ENCODE measurements at regions not wholly inside any gene's neighbourhood (a gene's known extent, or its start where the extent isn't known, plus 50 kb on each side); places are given as distances from the start of the nearest gene placed in this dataset.

DNA sequence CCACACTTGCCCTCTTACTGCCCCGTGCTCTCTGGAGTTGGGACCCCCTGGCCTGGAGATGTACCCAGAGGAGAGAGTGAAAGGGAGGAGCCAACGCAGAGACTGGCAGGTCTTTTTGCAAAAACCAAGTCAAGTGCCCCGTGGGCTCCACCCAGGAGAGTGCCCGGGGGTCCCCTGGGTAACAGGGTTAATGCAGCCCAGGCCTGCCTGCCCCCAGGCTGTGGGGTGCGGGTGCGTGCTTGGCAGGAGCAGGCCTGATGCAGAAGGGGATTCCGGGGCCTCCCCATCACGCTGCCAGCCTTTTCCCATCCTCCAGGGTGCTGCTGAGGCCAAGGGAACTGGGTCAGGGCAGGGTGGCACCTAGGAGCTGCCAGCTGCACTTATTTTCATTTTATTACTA is 184.4 kb downstream of the ERMARD start:
- DNase-seq (ENCODE audit: low read depth), result no peak
- no peak overlapping the region for H3K4me3 ChIP-seq (ENCODE audit: low read depth, low read length)
- TF ChIP-seq, protein P1, sequence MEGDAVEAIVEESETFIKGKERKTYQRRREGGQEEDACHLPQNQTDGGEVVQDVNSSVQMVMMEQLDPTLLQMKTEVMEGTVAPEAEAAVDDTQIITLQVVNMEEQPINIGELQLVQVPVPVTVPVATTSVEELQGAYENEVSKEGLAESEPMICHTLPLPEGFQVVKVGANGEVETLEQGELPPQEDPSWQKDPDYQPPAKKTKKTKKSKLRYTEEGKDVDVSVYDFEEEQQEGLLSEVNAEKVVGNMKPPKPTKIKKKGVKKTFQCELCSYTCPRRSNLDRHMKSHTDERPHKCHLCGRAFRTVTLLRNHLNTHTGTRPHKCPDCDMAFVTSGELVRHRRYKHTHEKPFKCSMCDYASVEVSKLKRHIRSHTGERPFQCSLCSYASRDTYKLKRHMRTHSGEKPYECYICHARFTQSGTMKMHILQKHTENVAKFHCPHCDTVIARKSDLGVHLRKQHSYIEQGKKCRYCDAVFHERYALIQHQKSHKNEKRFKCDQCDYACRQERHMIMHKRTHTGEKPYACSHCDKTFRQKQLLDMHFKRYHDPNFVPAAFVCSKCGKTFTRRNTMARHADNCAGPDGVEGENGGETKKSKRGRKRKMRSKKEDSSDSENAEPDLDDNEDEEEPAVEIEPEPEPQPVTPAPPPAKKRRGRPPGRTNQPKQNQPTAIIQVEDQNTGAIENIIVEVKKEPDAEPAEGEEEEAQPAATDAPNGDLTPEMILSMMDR (IDR thresholded peaks at IDR 0.05; ENCODE audit: insufficient read depth, low read length), result no peak

DNA sequence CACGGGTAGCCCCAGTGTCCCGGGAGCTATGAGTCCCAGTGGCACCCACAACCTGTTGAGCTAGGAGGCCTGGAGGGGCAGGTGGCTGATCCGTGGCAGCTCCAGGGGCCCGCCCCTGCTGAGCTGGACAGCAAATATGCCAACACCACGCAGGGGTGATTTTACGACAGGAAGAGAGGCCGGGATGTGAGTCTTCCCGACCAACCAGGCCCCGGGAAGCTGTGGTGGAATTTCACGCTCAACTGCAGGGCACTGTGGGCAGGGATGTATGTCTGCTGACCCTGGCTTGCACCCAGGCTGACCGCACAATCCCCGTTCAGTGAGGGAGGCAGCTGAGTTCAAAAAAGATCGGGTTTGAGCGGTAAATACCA is 183.9 kb downstream of the ERMARD start:
- TF ChIP-seq, protein P1 (IDR thresholded peaks at IDR 0.05; ENCODE audit: insufficient read depth, low read length), result no peak
- no peak for DNase-seq (ENCODE audit: low read depth)
- no peak overlapping the region for H3K4me3 ChIP-seq (ENCODE audit: low read depth, low read length)

DNA sequence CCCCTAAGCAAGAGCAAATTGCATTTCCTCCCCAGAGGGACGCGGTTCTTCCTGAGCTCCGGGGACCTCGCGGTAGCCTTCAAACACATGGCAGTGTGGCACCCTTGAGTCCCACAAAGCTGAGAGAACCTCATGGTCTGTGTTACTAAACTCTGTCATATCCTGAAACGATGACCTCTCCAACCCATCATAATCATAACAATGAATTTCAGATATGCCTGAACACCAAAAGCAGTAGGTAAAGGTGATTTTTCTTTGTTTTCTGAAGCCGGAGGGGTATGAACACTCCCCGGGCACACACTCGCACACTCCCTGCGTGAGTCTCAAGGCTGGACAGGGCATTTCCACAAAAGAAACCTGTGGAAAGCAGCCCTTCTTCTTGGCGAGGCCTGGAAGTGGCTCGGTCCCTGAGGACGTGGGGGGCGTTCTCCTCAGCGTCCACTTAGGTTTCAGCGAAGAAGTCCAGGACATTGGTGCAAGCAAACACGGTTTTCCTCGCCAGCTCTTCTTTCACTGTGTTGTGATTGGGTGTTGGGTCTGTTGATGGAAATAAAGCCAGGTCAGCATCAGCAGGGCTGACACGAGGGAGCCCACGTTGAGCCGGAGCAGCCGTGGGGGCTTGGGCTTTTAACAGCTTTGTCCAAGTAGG is 183.4 kb downstream of the ERMARD start:
- no peak overlapping the region for H3K4me3 ChIP-seq (ENCODE audit: low read depth, low read length)
- TF ChIP-seq, protein P1 (IDR thresholded peaks at IDR 0.05; ENCODE audit: insufficient read depth, low read length), result no peak
- DNase-seq (ENCODE audit: low read depth), result no peak

DNA sequence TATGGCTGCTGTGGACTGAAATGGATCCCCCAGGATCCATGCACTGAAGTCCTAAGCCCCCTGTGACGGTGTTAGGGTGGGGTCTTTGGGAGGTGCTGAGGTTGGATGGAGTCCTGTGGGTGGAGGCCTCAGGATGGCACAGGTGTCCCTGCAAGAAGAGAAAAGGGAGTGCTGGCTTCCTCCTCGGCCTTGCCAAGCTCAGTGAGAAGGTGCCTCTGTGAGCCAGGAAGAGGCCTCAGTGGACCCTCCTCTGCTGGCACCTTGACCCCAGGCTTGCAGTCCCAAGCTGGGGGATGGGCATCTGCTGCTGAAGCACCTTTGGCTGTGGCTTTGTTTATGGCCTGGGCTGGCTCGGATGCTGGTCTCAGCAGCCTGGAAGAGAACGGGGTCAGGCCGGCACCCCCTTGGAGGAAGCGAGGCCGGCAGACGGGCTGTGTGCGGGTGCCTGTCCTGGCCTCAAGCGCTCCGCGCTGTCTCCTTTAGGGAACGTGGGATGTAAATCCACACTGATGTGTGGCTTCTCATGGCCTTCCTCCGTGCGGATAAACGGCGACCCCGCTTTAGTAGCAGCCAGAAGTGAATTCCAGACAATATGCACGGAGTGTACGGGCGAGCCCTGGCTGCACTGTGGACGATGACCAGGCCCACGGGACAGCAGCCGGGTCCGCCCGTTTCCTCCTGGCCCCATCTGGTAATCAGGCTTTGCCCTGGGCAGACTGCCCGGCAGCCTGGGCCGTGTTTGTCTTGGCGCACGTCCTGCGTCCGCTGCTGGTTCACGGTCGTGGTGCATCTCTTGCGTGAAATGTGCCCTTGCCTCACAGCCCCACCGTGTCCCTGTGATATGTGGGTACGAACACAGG is 182.6 kb downstream of the ERMARD start:
- peak; percentile 4 for DNase-seq (ENCODE audit: low read depth)
- TF ChIP-seq, protein P1 (IDR thresholded peaks at IDR 0.05; ENCODE audit: insufficient read depth, low read length), result no peak

DNA sequence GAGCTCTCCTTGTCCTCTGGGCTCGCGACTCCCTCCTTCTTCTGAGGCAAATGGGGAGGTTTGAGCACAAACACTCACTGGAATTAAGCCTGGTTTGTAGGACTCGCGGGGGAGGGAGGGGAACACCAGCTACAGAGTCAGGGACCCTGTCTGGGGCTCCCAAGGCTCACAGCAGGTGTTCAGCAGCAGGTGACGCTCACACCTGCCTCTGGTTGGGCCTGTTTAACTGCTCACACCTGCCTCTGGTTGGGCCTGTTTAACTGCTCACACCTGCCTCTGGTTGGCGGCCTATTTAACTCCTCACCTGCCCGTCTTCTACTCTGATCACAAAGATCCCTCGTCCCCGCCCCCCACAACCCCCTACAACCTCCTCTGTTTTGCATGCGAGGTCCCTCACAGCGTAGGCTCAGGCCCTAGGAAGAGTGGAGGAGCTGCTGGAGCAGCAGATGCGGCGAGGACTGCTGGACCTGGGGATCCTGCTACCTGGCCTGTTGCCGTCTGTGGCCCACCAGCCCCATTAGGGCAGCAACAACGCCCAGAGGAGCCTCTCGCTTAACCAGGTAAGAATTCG is 181.9 kb downstream of the ERMARD start:
- TF ChIP-seq, protein P1 (IDR thresholded peaks at IDR 0.05; ENCODE audit: insufficient read depth, low read length), result no peak
- H3K4me3 ChIP-seq (ENCODE audit: low read depth, low read length), result no peak overlapping the region
- DNase-seq (ENCODE audit: low read depth), result no peak

More for the DNA sequence above, 182.6 kb downstream of the ERMARD start:
- no peak overlapping the region for H3K4me3 ChIP-seq (ENCODE audit: low read depth, low read length)

DNA sequence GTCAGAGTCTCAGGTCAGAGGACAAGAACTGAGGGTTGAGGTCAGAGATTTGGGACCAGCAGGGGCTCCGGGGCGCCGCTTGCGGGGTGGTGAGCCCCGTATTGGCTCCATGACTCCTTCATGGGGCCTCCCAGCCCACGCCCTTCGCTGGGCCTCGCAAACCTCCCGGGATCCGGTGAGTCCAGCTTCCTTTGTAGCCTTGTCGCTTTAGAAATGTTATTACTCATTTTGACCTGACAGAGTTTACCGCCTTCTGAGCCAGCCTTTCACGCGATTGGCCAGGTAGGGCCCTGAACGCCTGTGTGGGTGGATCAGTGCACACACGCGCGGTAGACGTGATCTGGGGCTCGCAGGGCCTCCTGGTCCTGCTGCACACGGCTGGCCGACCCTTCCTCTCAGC is 181.1 kb downstream of the ERMARD start:
- TF ChIP-seq, protein P1 (IDR thresholded peaks at IDR 0.05; ENCODE audit: insufficient read depth, low read length), result no peak
- H3K4me3 ChIP-seq (ENCODE audit: low read depth, low read length), result no peak overlapping the region
- DNase-seq (ENCODE audit: low read depth), result no peak
